ENCODE measurements at regions not wholly inside any gene's neighbourhood (a gene's known extent, or its start where the extent isn't known, plus 50 kb on each side); places are given as distances from the start of the nearest gene placed in this dataset.
"Not testable (repeated sequence)": the region's sequence is repeated elsewhere in the genome, so short reads cannot be mapped to it uniquely, and the experiment has no call there.

- DNase-seq, result not testable (repeated sequence)
These were observed 175.9 kb downstream of the OTOP1 start for GRCh38 chr4:4050781-4051180.

- DNase-seq, result not testable (repeated sequence)
These were observed 173.8 kb downstream of the OTOP1 start for GRCh38 chr4:4052933-4053332.

- not testable (repeated sequence) for DNase-seq
These were observed 169.5 kb downstream of the OTOP1 start for GRCh38 chr4:4057226-4057625.

- DNase-seq, result not testable (repeated sequence)
These were observed 142.6 kb downstream of the OTOP1 start for GRCh38 chr4:4084171-4084570.

GRCh38 chr4:4089716-4090419 lies 136.9 kb downstream of the OTOP1 start:
- not testable (repeated sequence) for DNase-seq

GRCh38 chr4:4090720-4091119 lies 136.0 kb downstream of the OTOP1 start:
- not testable (repeated sequence) for DNase-seq

- not testable (repeated sequence) for DNase-seq
These were observed 134.6 kb downstream of the OTOP1 start for GRCh38 chr4:4092159-4092558.

GRCh38 chr4:4099610-4100009 lies 127.1 kb downstream of the OTOP1 start:
- DNase-seq, result not testable (repeated sequence)

GRCh38 chr4:4106923-4107322 lies 119.8 kb downstream of the OTOP1 start:
- not testable (repeated sequence) for DNase-seq

- DNase-seq, result not testable (repeated sequence)
These were observed 119.2 kb downstream of the OTOP1 start for GRCh38 chr4:4107411-4108107.

GRCh38 chr4:4115381-4115780 lies 111.3 kb downstream of the OTOP1 start:
- not testable (repeated sequence) for DNase-seq

GRCh38 chr4:4116901-4117300 lies 109.8 kb downstream of the OTOP1 start:
- not testable (repeated sequence) for DNase-seq

GRCh38 chr4:4134368-4134767 lies 92.4 kb downstream of the OTOP1 start:
- DNase-seq, result not testable (repeated sequence)

- DNase-seq, result not testable (repeated sequence)
These were observed 90.1 kb downstream of the OTOP1 start for GRCh38 chr4:4136621-4137020.
